Ishikawa (cell line): ENCODE measurements at regions not wholly inside any gene's neighbourhood (a gene's known extent, or its start where the extent isn't known, plus 50 kb on each side); places are given as distances from the start of the nearest gene placed in this dataset.

Experiments
- CEBPB ChIP-seq: IDR thresholded peaks from 2 replicates; pipeline ENCODE4 v1.6.1; 2012
- EGR1 ChIP-seq: IDR thresholded peaks from 2 replicates; pipeline ENCODE4 v1.6.1; 2012
- EP300 ChIP-seq: IDR thresholded peaks from 2 replicates; pipeline ENCODE4 v1.6.1; 2012; ENCODE audit warnings: borderline replicate concordance
- FOXM1 ChIP-seq: IDR thresholded peaks from 2 replicates; pipeline ENCODE4 v1.6.1; 2012; ENCODE audit warnings: low read depth, borderline replicate concordance
- MAX ChIP-seq: IDR thresholded peaks from 2 replicates; pipeline ENCODE4 v1.6.1; 2012
- RAD21 ChIP-seq: IDR thresholded peaks from 2 replicates; pipeline ENCODE4 v1.6.1; 2012; ENCODE audit warnings: low read depth
- REST ChIP-seq: IDR thresholded peaks from 2 replicates; pipeline ENCODE4 v1.6.1; 2012; ENCODE audit warnings: low read depth, mild to moderate bottlenecking
- TAF1 ChIP-seq: IDR thresholded peaks from 2 replicates; pipeline ENCODE4 v1.6.1; 2012; ENCODE audit warnings: low read depth, mild to moderate bottlenecking
- USF1 ChIP-seq: IDR thresholded peaks from 2 replicates; pipeline ENCODE4 v1.6.1; 2012
- YY1 ChIP-seq: IDR thresholded peaks from 2 replicates; pipeline ENCODE4 v1.6.1; 2012; ENCODE audit warnings: low read depth

DNA sequence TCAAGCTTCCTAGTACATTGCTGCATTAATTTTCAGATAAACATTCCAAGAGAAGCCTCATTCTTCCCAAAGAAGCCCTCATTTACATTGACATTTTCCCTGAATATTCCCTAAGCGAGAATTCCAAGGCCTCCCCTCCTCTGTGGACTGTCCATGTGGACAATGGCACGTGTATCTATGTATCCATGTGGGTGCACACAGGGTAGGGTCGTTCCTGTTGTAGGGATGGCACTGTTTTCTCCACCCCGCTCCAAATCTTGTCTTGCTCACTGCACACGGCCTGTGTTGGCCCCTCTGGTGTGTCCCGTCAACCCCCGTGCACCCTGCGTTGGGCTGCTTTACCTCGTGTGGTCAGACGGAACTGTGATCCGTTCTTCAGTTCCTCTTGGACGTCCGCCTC lies 104.7 kb upstream of the IRX2 start:
- TF ChIP-seq REST (no peak), CEBPB (no peak), FOXM1 (no peak), RAD21 (no peak), TAF1 (no peak), EGR1 (no peak), MAX (no peak), EP300 (no peak), USF1 (no peak), YY1 (no peak)
